PC-9 (cell line): ENCODE measurements at regions not wholly inside any gene's neighbourhood (a gene's known extent, or its start where the extent isn't known, plus 50 kb on each side); places are given as distances from the start of the nearest gene placed in this dataset.

Source experiments
- BruUV-seq: library from RNA; stranded (reverse); fragments of 400-500 nt; replicated peaks from 2 replicates; lab custom pipeline; 2021; lab: Mats Ljungman, UMichigan
- CTCF ChIA-PET: fragments of 300-600 bp; sonication (Branson Sonifier 250); formaldehyde crosslinking; loops from one replicate; lab custom pipeline; 2022; ENCODE audit warnings: antibody characterized with exemption; lab: Charles Lee
- POLR2A ChIA-PET: fragments of 300-600 bp; sonication (Branson Sonifier 250); formaldehyde crosslinking; loops from one replicate; lab custom pipeline; 2022; ENCODE audit warnings: antibody characterized with exemption; ENCODE audit not compliant: unreplicated experiment; lab: Charles Lee
- DNase-seq, 2 experiments: peaks; one replicate each; pipeline versions ENCODE4 v3.0.0 to v3.0.0-alpha.2; 2015 to 2022; ENCODE audit warnings: mixed read lengths in 1 of 2
- H2AFZ ChIP-seq: fragments of 200-600 bp; sonication (generic); 2 replicates; pipeline ENCODE4 v1.8.1; 2017; ENCODE audit warnings: antibody characterized with exemption
- H3F3A ChIP-seq: fragments of 200-600 bp; sonication (generic); 2 replicates; pipeline ENCODE4 v1.8.1; 2017; ENCODE audit warnings: antibody characterized with exemption, mild to moderate bottlenecking, low read depth; ENCODE audit not compliant: insufficient read depth
- H3K27ac ChIP-seq: fragments of 200-600 bp; sonication (generic); 2 replicates; pipeline ENCODE4 v1.6.1; 2016; ENCODE audit warnings: mixed run types
- H3K27me3 ChIP-seq: fragments of 200-600 bp; sonication (generic); 2 replicates; pipeline ENCODE4 v1.6.1; 2016; ENCODE audit warnings: low read depth, mixed run types; ENCODE audit not compliant: insufficient read depth
- H3K36me3 ChIP-seq: fragments of 200-600 bp; sonication (generic); 2 replicates; pipeline ENCODE4 v1.6.1; 2016; ENCODE audit warnings: low read depth, mixed run types
- H3K4me1 ChIP-seq: fragments of 200-600 bp; sonication (generic); replicated peaks from 2 replicates; pipeline ENCODE4 v1.6.1; 2016; ENCODE audit warnings: mixed run types; ENCODE audit not compliant: insufficient read depth
- H3K4me2 ChIP-seq: fragments of 200-600 bp; sonication (generic); 2 replicates; pipeline ENCODE4 v1.6.1; 2017; ENCODE audit warnings: mixed run types
- H3K4me3 ChIP-seq: fragments of 200-600 bp; sonication (generic); 2 replicates; pipeline ENCODE4 v1.6.1; 2016; ENCODE audit warnings: mixed run types
- H3K79me2 ChIP-seq: fragments of 200-600 bp; sonication (generic); 2 replicates; pipeline ENCODE4 v1.6.1; 2017; ENCODE audit warnings: low read depth, mixed run types
- H3K9me2 ChIP-seq: fragments of 200-600 bp; sonication (generic); 2 replicates; pipeline ENCODE4 v1.8.1; 2017; ENCODE audit warnings: mild to moderate bottlenecking; ENCODE audit not compliant: insufficient read depth
- H3K9me3 ChIP-seq: fragments of 200-600 bp; sonication (generic); 2 replicates; pipeline ENCODE4 v1.8.1; 2016; ENCODE audit warnings: low read depth; ENCODE audit not compliant: insufficient read depth
- H4K20me1 ChIP-seq: fragments of 200-600 bp; sonication (generic); 2 replicates; pipeline ENCODE4 v1.8.1; 2017; ENCODE audit not compliant: insufficient read depth
- CTCF ChIP-seq: fragments of 200-600 bp; sonication (generic); conservative IDR thresholded peaks from 2 replicates; pipeline ENCODE4 v1.6.1; 2017; ENCODE audit warnings: mixed run types, antibody characterized with exemption, mild to moderate bottlenecking, moderate library complexity
- EZH2 ChIP-seq: fragments of 200-600 bp; sonication (generic); IDR thresholded peaks from 2 replicates; pipeline ENCODE4 v1.8.0; 2017; ENCODE audit warnings: antibody characterized with exemption, low read depth
- intact Hi-C: fragments of 100-400 bp; cut with micrococcal nuclease; formaldehyde crosslinking; loops from one replicate; pipeline ENCODE4 v1.10.0; 2022; ENCODE audit not compliant: unreplicated experiment

- Histone ChIP-seq H3F3A (no peaks in the 10 kb centered on the region), H3K9me2 (no peaks in the 10 kb centered on the region), H3K9me3 (no peaks in the 10 kb centered on the region), H4K20me1 (no peaks in the 10 kb centered on the region), H3K27me3 (no peaks in the 10 kb centered on the region), H3K27ac (no peak overlapping the region), H3K4me2 (no peak overlapping the region), H3K4me1 (no peaks in the 10 kb centered on the region), H3K79me2 (no peaks in the 10 kb centered on the region), H2AFZ (no peak overlapping the region), H3K36me3 (no peaks in the 10 kb centered on the region), H3K4me3 (no peak overlapping the region)
- no peak for DNase-seq
- CTCF ChIA-PET = no interaction called here
- POLR2A ChIA-PET = no interaction called here
- no peak for TF ChIP-seq EZH2
- TF ChIP-seq CTCF = no peak
- intact Hi-C loops = no loop called here
- BruUV-seq = no TSS peak
These were observed 352.5 kb downstream of the NUF2 start for GRCh38 chr1:163674236-163674635.

- H3K9me3 ChIP-seq = no peaks in the 10 kb centered on the region
- no peaks in the 10 kb centered on the region for H4K20me1 ChIP-seq
- H3K79me2 ChIP-seq = no peaks in the 10 kb centered on the region
- H3K27me3 ChIP-seq = no peaks in the 10 kb centered on the region
- no TSS peak for BruUV-seq
- intact Hi-C loops = no loop called here
- H3F3A ChIP-seq = no peaks in the 10 kb centered on the region
- CTCF ChIA-PET = no interaction called here
- no peak overlapping the region for H3K4me3 ChIP-seq
- no peak overlapping the region for H2AFZ ChIP-seq
- no peak for DNase-seq
- no peaks in the 10 kb centered on the region for H3K36me3 ChIP-seq
- no peak overlapping the region for H3K4me2 ChIP-seq
- TF ChIP-seq EZH2 = no peak
- no peak for TF ChIP-seq CTCF
- H3K4me1 ChIP-seq = no peaks in the 10 kb centered on the region
- POLR2A ChIA-PET = no interaction called here
- no peak overlapping the region for H3K27ac ChIP-seq
- no peaks in the 10 kb centered on the region; the same call in none of the 2 replicates for H3K9me2 ChIP-seq
These were observed 363.0 kb downstream of the NUF2 start for GRCh38 chr1:163684785-163685184.

GRCh38 chr1:163692266-163692665, 370.5 kb downstream of the NUF2 start:
- H3K9me3 ChIP-seq = no peaks in the 10 kb centered on the region
- no peaks in the 10 kb centered on the region; the same call in 1 of the 2 replicates for H3K9me2 ChIP-seq
- no peaks in the 10 kb centered on the region for H3F3A ChIP-seq
- POLR2A ChIA-PET = no interaction called here
- H3K4me1 ChIP-seq = no peaks in the 10 kb centered on the region
- no TSS peak for BruUV-seq
- no peak overlapping the region for H3K4me3 ChIP-seq
- no peak overlapping the region for H3K4me2 ChIP-seq
- H3K27ac ChIP-seq = no peak overlapping the region
- H2AFZ ChIP-seq = no peak overlapping the region
- CTCF ChIA-PET = no interaction called here
- H3K27me3 ChIP-seq = no peaks in the 10 kb centered on the region
- no peak for TF ChIP-seq EZH2
- TF ChIP-seq CTCF = no peak
- no peaks in the 10 kb centered on the region for H3K79me2 ChIP-seq
- no peaks in the 10 kb centered on the region for H3K36me3 ChIP-seq
- intact Hi-C loops = no loop called here
- H4K20me1 ChIP-seq = no peaks in the 10 kb centered on the region
- DNase-seq = no peak
